ENCODE measurements at regions not wholly inside any gene's neighbourhood (a gene's known extent, or its start where the extent isn't known, plus 50 kb on each side); places are given as distances from the start of the nearest gene placed in this dataset.

DNA sequence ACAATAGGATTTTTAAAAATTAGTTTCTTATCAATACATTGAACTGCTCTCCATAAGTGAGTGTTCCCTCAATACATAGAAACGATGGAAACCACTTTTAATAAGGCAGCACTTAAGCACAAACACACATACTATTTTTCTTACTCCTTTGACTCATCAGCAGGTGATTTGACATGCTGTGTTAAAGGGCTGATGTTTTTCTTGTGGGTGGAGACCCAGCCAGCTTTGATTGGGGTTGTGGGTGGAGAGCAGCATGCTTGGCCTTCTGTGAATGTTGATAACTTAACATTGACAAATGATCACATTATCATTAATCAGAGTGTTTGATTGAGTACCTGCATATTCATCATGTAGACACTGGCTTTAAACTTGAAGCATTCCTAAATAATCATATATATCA is 223.0 kb upstream of the DPH6 start:
- H4K8ac ChIP-seq (replicated peaks; ENCODE audit: insufficient read length, low read depth, low read length): no peak overlapping the region
- no peak overlapping the region for H3T11ph ChIP-seq (ENCODE audit: low read length)
- DNase-seq: no peak
- no peak overlapping the region for H2BK15ac ChIP-seq (ENCODE audit: low read depth, low read length)
- H3K27ac ChIP-seq (ENCODE audit: insufficient read length, low read depth, low read length): no peak overlapping the region
- WGBS (ENCODE audit: extremely low coverage, insufficient read length, low lambda C conversion rate): no CpG with 5 or more reads among the region's 1 CpG
- no peak overlapping the region for H3K4me2 ChIP-seq (ENCODE audit: insufficient read depth, insufficient read length, low read length)
- H3K9ac ChIP-seq (ENCODE audit: extremely low read depth, insufficient read length, low read length): no peak overlapping the region
- H3K79me2 ChIP-seq (ENCODE audit: insufficient read depth, low read length): no peaks in the 10 kb centered on the region
- H2BK5ac ChIP-seq (ENCODE audit: insufficient read length, low read length): no peak overlapping the region
- no peak overlapping the region; a peak in 1 of 7 replicates for H3K27ac Mint-ChIP-seq
- H3K56ac ChIP-seq (ENCODE audit: insufficient read length, low read depth, low read length): no peak overlapping the region
- no peak overlapping the region for H4K91ac ChIP-seq (ENCODE audit: insufficient read length, low read depth, low read length)
- H3K9me3 Mint-ChIP-seq: no peaks in the 10 kb centered on the region
- no peak overlapping the region for H3K23ac ChIP-seq (ENCODE audit: insufficient read length, low read depth, low read length)
- H2AK5ac ChIP-seq (ENCODE audit: insufficient read length, low read length): no peak overlapping the region
- no peak overlapping the region for H3K14ac ChIP-seq (ENCODE audit: insufficient read depth, low read length)
- H3K9me3 ChIP-seq (ENCODE audit: control insufficient read depth, low read depth, low read length): no peaks in the 10 kb centered on the region
- no peaks in the 10 kb centered on the region for H3K36me3 Mint-ChIP-seq (ENCODE audit: insufficient read depth in 1 of 3, low read depth in 3 of 3)
- H3K4me1 ChIP-seq (ENCODE audit: insufficient read depth, low read length): no peaks in the 10 kb centered on the region
- no peak overlapping the region for H2BK20ac ChIP-seq (ENCODE audit: low read depth, low read length, poor library complexity, severe bottlenecking)
- TF ChIP-seq, protein P1, sequence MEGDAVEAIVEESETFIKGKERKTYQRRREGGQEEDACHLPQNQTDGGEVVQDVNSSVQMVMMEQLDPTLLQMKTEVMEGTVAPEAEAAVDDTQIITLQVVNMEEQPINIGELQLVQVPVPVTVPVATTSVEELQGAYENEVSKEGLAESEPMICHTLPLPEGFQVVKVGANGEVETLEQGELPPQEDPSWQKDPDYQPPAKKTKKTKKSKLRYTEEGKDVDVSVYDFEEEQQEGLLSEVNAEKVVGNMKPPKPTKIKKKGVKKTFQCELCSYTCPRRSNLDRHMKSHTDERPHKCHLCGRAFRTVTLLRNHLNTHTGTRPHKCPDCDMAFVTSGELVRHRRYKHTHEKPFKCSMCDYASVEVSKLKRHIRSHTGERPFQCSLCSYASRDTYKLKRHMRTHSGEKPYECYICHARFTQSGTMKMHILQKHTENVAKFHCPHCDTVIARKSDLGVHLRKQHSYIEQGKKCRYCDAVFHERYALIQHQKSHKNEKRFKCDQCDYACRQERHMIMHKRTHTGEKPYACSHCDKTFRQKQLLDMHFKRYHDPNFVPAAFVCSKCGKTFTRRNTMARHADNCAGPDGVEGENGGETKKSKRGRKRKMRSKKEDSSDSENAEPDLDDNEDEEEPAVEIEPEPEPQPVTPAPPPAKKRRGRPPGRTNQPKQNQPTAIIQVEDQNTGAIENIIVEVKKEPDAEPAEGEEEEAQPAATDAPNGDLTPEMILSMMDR (conservative IDR thresholded peaks at IDR 0.05): no peak
- no peak overlapping the region for H2BK120ac ChIP-seq (ENCODE audit: low read depth, low read length, poor library complexity, severe bottlenecking)
- no peak overlapping the region for H3K4me3 Mint-ChIP-seq
- H3K4me1 Mint-ChIP-seq: peaks cover 0 to 6% of the 10 kb centered on the region in 2 experiments; a peak in 2 of 4 replicates
- no peaks in the 10 kb centered on the region for H3K27me3 Mint-ChIP-seq (ENCODE audit: low read depth)
- H3K4ac ChIP-seq (ENCODE audit: low read depth, low read length): no peak overlapping the region
- no peak overlapping the region for H3K18ac ChIP-seq (ENCODE audit: insufficient read length, low read depth, low read length)
- no peaks in the 10 kb centered on the region for H4K20me1 ChIP-seq (ENCODE audit: control insufficient read depth, insufficient read depth, insufficient read length)
- H2AFZ ChIP-seq (ENCODE audit: low read length): no peak overlapping the region
- H3K27me3 ChIP-seq (ENCODE audit: insufficient read depth, low read length): no peaks in the 10 kb centered on the region
- no peak overlapping the region for H4K5ac ChIP-seq (ENCODE audit: insufficient read length, low read depth, low read length)
- no peaks in the 10 kb centered on the region for H3K23me2 ChIP-seq (ENCODE audit: insufficient read length, low read depth, low read length, poor library complexity, severe bottlenecking)
- no peaks in the 10 kb centered on the region for H3K79me1 ChIP-seq (ENCODE audit: insufficient read depth, low read depth, low read length, poor library complexity, severe bottlenecking)
- no peak overlapping the region for H2BK12ac ChIP-seq (ENCODE audit: insufficient read length, low read depth, low read length)

All from H9 (cell line).